Neural crest cell (in vitro differentiated cells): ENCODE measurements at regions not wholly inside any gene's neighbourhood (a gene's known extent, or its start where the extent isn't known, plus 50 kb on each side); places are given as distances from the start of the nearest gene placed in this dataset.

ENCODE experiments used
- DNase-seq: peaks from one replicate; pipeline ENCODE4 v3.0.0; 2021; ENCODE audit warnings: low read depth, mixed read lengths, low spot score
- H3K27ac Mint-ChIP-seq: one replicate; pipeline ENCODE4 v1.8.0; 2021; ENCODE audit warnings: mild to moderate bottlenecking, mixed read lengths; ENCODE audit not compliant: unreplicated experiment
- H3K27me3 Mint-ChIP-seq: 2 replicates; pipeline ENCODE4 v1.8.0; 2021; ENCODE audit warnings: low read depth, mild to moderate bottlenecking, mixed read lengths
- H3K36me3 Mint-ChIP-seq: 2 replicates; pipeline ENCODE4 v1.8.0; 2021; ENCODE audit warnings: low read depth, mild to moderate bottlenecking, mixed read lengths
- H3K4me1 Mint-ChIP-seq: 2 replicates; pipeline ENCODE4 v1.8.0; 2021; ENCODE audit warnings: mixed read lengths
- H3K4me3 Mint-ChIP-seq: one replicate; pipeline ENCODE4 v1.8.0; 2021; ENCODE audit warnings: mild to moderate bottlenecking, mixed read lengths
- H3K9me3 Mint-ChIP-seq: 2 replicates; pipeline ENCODE4 v1.8.0; 2021; ENCODE audit warnings: mixed read lengths
- CTCF ChIP-seq: fragments of 200-600 bp; sonication (generic); conservative IDR thresholded peaks from 2 replicates; pipeline ENCODE4 v1.5.0; 2021; ENCODE audit warnings: antibody characterized with exemption, mild to moderate bottlenecking

- Mint-ChIP-seq H3K27me3 (peaks cover 6% of the 10 kb centered on the region), H3K36me3 (no peaks in the 10 kb centered on the region), H3K27ac (no peak overlapping the region), H3K4me3 (no peak overlapping the region), H3K4me1 (peaks cover 16% of the 10 kb centered on the region), H3K9me3 (no peaks in the 10 kb centered on the region)
- TF ChIP-seq CTCF = no peak
- DNase-seq = no peak
Observed at GRCh38 chr16:86863609-86864008, 285.3 kb downstream of the FOXL1 start.

- Mint-ChIP-seq H3K9me3 (no peaks in the 10 kb centered on the region), H3K27ac (no peak overlapping the region), H3K36me3 (no peaks in the 10 kb centered on the region), H3K4me1 (peaks cover 19% of the 10 kb centered on the region), H3K4me3 (no peak overlapping the region), H3K27me3 (peaks cover 6% of the 10 kb centered on the region)
- no peak for TF ChIP-seq CTCF
- DNase-seq = no peak
Observed at GRCh38 chr16:86864586-86864985, 286.2 kb downstream of the FOXL1 start.

GRCh38 chr16:86865851-86866662, 287.7 kb downstream of the FOXL1 start:
- Mint-ChIP-seq H3K9me3 (no peaks in the 10 kb centered on the region), H3K4me1 (peaks cover 19% of the 10 kb centered on the region), H3K36me3 (no peaks in the 10 kb centered on the region), H3K4me3 (no peak overlapping the region), H3K27ac (no peak overlapping the region), H3K27me3 (peaks cover 6% of the 10 kb centered on the region)
- no peak for TF ChIP-seq CTCF
- no peak for DNase-seq

GRCh38 chr16:86866986-86867722, 288.8 kb downstream of the FOXL1 start:
- Mint-ChIP-seq H3K27me3 (peaks cover 6% of the 10 kb centered on the region), H3K4me3 (no peak overlapping the region), H3K27ac (no peak overlapping the region), H3K36me3 (no peaks in the 10 kb centered on the region), H3K4me1 (peaks cover 19% of the 10 kb centered on the region), H3K9me3 (no peaks in the 10 kb centered on the region)
- no peak for TF ChIP-seq CTCF
- no peak for DNase-seq

GRCh38 chr16:86868070-86868469, 289.7 kb downstream of the FOXL1 start:
- no peaks in the 10 kb centered on the region for H3K36me3 Mint-ChIP-seq
- no peak for TF ChIP-seq CTCF
- no peak overlapping the region for H3K27ac Mint-ChIP-seq

More at GRCh38 chr16:86868070-86868469, 289.7 kb downstream of the FOXL1 start:
- no peaks in the 10 kb centered on the region for H3K9me3 Mint-ChIP-seq
- no peak for DNase-seq
- no peak overlapping the region for H3K4me3 Mint-ChIP-seq
- peaks cover 19% of the 10 kb centered on the region for H3K4me1 Mint-ChIP-seq
- peaks cover 6% of the 10 kb centered on the region for H3K27me3 Mint-ChIP-seq
